A549 (cell line): ENCODE measurements at regions not wholly inside any gene's neighbourhood (a gene's known extent, or its start where the extent isn't known, plus 50 kb on each side); places are given as distances from the start of the nearest gene placed in this dataset.

ENCODE experiments used
- MAFK ChIP-seq: fragments of 450-650 bp; IDR thresholded peaks from 2 replicates; pipeline ENCODE4 v1.6.1; 2014; ENCODE audit not compliant: partially characterized antibody
- POLR2A ChIP-seq: IDR thresholded peaks from 2 replicates; pipeline ENCODE4 v1.6.1; 2012; ENCODE audit warnings: mild to moderate bottlenecking, low read length
- RAD21 ChIP-seq, 2 experiments: fragments of >200 bp in 1 of 2; sonication (Bioruptor Twin) in 1 of 2; formaldehyde crosslinking in 1 of 2; IDR thresholded peaks in 1 of 2; conservative IDR thresholded peaks in 1 of 2; 2 replicates in 1 of 2; 3 replicates in 1 of 2; pipeline ENCODE4 v1.6.1; 2012 to 2018; ENCODE audit warnings: inconsistent platforms in 1 of 2
- TF ChIP-seq, protein P1 (sequence below): fragments of >200 bp; sonication (Bioruptor Twin); formaldehyde crosslinking; IDR thresholded peaks from 3 replicates; pipeline ENCODE4 v1.5.1; 2016

GRCh38 chr14:65850429-65851135 lies 438.1 kb downstream of the FUT8 start:
- TF ChIP-seq MAFK (no peak), POLR2A (no peak), RAD21 (conservative IDR thresholded peaks at IDR 0.05 in 1 of 2, IDR thresholded peaks at IDR 0.05 in 1 of 2) (no peak)
- TF ChIP-seq, protein P1, sequence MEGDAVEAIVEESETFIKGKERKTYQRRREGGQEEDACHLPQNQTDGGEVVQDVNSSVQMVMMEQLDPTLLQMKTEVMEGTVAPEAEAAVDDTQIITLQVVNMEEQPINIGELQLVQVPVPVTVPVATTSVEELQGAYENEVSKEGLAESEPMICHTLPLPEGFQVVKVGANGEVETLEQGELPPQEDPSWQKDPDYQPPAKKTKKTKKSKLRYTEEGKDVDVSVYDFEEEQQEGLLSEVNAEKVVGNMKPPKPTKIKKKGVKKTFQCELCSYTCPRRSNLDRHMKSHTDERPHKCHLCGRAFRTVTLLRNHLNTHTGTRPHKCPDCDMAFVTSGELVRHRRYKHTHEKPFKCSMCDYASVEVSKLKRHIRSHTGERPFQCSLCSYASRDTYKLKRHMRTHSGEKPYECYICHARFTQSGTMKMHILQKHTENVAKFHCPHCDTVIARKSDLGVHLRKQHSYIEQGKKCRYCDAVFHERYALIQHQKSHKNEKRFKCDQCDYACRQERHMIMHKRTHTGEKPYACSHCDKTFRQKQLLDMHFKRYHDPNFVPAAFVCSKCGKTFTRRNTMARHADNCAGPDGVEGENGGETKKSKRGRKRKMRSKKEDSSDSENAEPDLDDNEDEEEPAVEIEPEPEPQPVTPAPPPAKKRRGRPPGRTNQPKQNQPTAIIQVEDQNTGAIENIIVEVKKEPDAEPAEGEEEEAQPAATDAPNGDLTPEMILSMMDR = no peak
